Left ventricle myocardium inferior (tissue), 1 donor: ENCODE measurements at regions not wholly inside any gene's neighbourhood (a gene's known extent, or its start where the extent isn't known, plus 50 kb on each side); places are given as distances from the start of the nearest gene placed in this dataset.

Experiments used
- DNase-seq: peaks from one replicate; pipeline ENCODE4 v3.0.0-alpha.2; 2020
- H3K27ac ChIP-seq: fragments of 200-600 bp; replicated peaks from 2 replicates; pipeline ENCODE4 v1.8.0; 2021
- H3K27me3 ChIP-seq: fragments of 200-600 bp; 2 replicates; pipeline ENCODE4 v1.8.0; 2021; ENCODE audit warnings: low read depth
- H3K36me3 ChIP-seq: fragments of 200-600 bp; 2 replicates; pipeline ENCODE4 v1.8.0; 2021
- H3K4me1 ChIP-seq: fragments of 200-600 bp; 2 replicates; pipeline ENCODE4 v1.8.0; 2021
- H3K4me3 ChIP-seq: fragments of 200-600 bp; 2 replicates; pipeline ENCODE4 v1.8.0; 2021; ENCODE audit warnings: mild to moderate bottlenecking, moderate library complexity
- H3K9me3 ChIP-seq: fragments of 200-600 bp; replicated peaks from 2 replicates; pipeline ENCODE4 v1.8.0; 2021
- intact Hi-C: fragments of 100-400 bp; cut with micrococcal nuclease; formaldehyde crosslinking; loops from one replicate; pipeline ENCODE4 v1.11.0; 2022
- TF ChIP-seq, protein P1 (sequence below): fragments of 200-600 bp; IDR thresholded peaks from 2 replicates; pipeline ENCODE4 v1.8.0; 2021; ENCODE audit warnings: antibody characterized with exemption, mild to moderate bottlenecking, borderline replicate concordance
- donor health status: DM: no; HTN: yes; CAD: no; lungs with severe emphysema.

GRCh38 chr15:77706482-77707244 lies 74.0 kb upstream of the LINGO1 start:
- H3K36me3 ChIP-seq, result no peaks in the 10 kb centered on the region
- DNase-seq, result no peak
- no peaks in the 10 kb centered on the region for H3K4me1 ChIP-seq
- peaks cover 27% of the 10 kb centered on the region for H3K27me3 ChIP-seq
- H3K9me3 ChIP-seq, result no peaks in the 10 kb centered on the region
- intact Hi-C loops, result no loop called here
- H3K27ac ChIP-seq, result no peak overlapping the region
- TF ChIP-seq, protein P1, sequence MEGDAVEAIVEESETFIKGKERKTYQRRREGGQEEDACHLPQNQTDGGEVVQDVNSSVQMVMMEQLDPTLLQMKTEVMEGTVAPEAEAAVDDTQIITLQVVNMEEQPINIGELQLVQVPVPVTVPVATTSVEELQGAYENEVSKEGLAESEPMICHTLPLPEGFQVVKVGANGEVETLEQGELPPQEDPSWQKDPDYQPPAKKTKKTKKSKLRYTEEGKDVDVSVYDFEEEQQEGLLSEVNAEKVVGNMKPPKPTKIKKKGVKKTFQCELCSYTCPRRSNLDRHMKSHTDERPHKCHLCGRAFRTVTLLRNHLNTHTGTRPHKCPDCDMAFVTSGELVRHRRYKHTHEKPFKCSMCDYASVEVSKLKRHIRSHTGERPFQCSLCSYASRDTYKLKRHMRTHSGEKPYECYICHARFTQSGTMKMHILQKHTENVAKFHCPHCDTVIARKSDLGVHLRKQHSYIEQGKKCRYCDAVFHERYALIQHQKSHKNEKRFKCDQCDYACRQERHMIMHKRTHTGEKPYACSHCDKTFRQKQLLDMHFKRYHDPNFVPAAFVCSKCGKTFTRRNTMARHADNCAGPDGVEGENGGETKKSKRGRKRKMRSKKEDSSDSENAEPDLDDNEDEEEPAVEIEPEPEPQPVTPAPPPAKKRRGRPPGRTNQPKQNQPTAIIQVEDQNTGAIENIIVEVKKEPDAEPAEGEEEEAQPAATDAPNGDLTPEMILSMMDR, result no peak
- no peak overlapping the region for H3K4me3 ChIP-seq

DNA sequence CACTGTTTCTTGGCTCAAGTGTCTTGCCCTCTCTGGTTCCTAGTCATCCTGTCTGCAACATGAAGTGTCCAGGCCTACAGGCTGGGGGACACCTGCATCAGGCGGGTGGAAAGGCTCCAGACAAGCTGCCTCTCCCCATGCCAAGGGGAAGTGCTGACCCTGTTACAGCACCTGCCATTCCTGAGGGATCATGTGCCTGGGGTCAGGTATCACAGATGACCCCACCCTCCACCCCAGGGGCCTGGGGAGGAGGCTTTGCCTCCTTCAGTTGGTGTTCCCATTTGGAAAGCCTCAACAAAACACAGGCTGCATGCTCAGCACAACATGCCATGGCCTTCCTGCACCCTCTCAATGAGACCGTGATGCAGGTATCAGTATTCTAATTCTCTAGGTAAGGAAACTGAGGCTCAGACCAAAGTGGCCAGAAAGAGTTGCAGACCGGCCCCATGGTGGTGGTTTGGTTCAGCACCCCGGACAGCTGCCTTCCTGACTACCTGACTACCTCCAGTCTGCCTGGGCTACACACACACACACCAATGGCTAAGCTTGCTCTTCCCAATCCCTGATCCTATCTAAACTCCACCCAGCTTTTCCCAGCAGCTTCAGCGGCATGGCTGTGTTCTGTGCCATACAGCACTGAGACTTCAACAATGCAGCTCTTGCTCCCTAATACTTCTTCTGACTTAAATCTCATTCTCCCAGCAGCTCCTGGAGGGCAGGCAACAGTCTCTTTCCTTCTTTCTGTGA lies 69.7 kb upstream of the LINGO1 start:
- TF ChIP-seq, protein P1, result no peak
- Histone ChIP-seq H3K4me3 (no peak overlapping the region), H3K4me1 (no peaks in the 10 kb centered on the region), H3K27me3 (peaks cover 33% of the 10 kb centered on the region), H3K9me3 (no peaks in the 10 kb centered on the region), H3K27ac (no peak overlapping the region), H3K36me3 (no peaks in the 10 kb centered on the region)
- intact Hi-C loops, result no loop called here
- no peak for DNase-seq

DNA sequence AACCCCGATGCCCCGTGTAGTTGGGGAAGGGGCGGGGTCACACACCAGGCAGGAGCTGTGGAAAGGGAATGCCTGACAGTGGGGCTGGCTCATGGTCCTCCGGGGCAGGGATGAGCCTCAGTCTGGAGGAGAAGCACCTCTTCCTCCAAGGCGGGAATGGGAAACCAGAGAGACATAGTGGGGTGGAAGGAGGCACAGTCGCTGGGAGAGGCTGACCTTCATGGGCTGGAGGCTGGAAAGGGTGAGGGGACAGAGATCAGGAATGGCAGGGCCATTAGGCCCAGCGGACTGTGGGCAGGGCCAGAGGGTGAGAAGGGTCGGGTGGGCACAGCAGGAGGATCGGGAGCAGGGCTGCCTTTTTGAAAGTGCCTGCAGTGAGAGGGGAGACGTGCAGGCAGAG lies 65.8 kb upstream of the LINGO1 start:
- Histone ChIP-seq H3K27ac (no peak overlapping the region), H3K36me3 (no peaks in the 10 kb centered on the region), H3K9me3 (no peaks in the 10 kb centered on the region), H3K27me3 (peaks cover 48% of the 10 kb centered on the region), H3K4me1 (peaks cover 12% of the 10 kb centered on the region), H3K4me3 (no peak overlapping the region)
- TF ChIP-seq, protein P1, result no peak
- intact Hi-C loops, result no loop called here
- DNase-seq, result no peak

GRCh38 chr15:77697893-77698292 lies 65.2 kb upstream of the LINGO1 start:
- Histone ChIP-seq H3K27ac (no peak overlapping the region), H3K4me3 (no peak overlapping the region), H3K36me3 (no peaks in the 10 kb centered on the region), H3K4me1 (peaks cover 12% of the 10 kb centered on the region), H3K9me3 (no peaks in the 10 kb centered on the region), H3K27me3 (peaks cover 54% of the 10 kb centered on the region)
- TF ChIP-seq, protein P1, result no peak
- intact Hi-C loops, result no loop called here
- no peak for DNase-seq

GRCh38 chr15:77696871-77697270 lies 64.2 kb upstream of the LINGO1 start:
- peak; percentile 48 for DNase-seq
- Histone ChIP-seq H3K9me3 (no peaks in the 10 kb centered on the region), H3K4me3 (no peak overlapping the region), H3K27ac (no peak overlapping the region), H3K4me1 (peaks cover 12% of the 10 kb centered on the region), H3K36me3 (no peaks in the 10 kb centered on the region), H3K27me3 (peaks cover 64% of the 10 kb centered on the region)
- intact Hi-C loops, result no loop called here
- TF ChIP-seq, protein P1, result no peak
